ENCODE measurements at regions not wholly inside any gene's neighbourhood (a gene's known extent, or its start where the extent isn't known, plus 50 kb on each side); places are given as distances from the start of the nearest gene placed in this dataset.

- Histone ChIP-seq H3K27me3 (ENCODE audit: control insufficient read depth in 2 of 2, insufficient read depth in 2 of 2, low read length in 2 of 2) (no peaks in the 10 kb centered on the region), H2AFZ (ENCODE audit: low read depth, low read length) (no peak overlapping the region), H3K4me3 (replicated peaks in 1 of 3; ENCODE audit: insufficient read depth in 1 of 3, low read depth in 1 of 3, low read length in 3 of 3) (no peak overlapping the region), H3K9me1 (replicated peaks; ENCODE audit: control insufficient read depth, extremely low read depth, insufficient read depth, low read length) (no peaks in the 10 kb centered on the region), H4K20me1 (replicated peaks; ENCODE audit: control insufficient read depth, extremely low read depth, insufficient read depth, low read length) (no peaks in the 10 kb centered on the region), H3K4me1 (ENCODE audit: control insufficient read depth, extremely low read depth, insufficient read depth, low read length) (no peaks in the 10 kb centered on the region), H3K4me2 (ENCODE audit: insufficient read depth, low read length) (no peak overlapping the region), H3K9ac (replicated peaks; ENCODE audit: extremely low read depth, insufficient read depth, low read length) (no peak overlapping the region), H3K36me3 (ENCODE audit: control insufficient read depth in 2 of 2, extremely low read depth in 1 of 2, insufficient read depth in 2 of 2, low read length in 2 of 2) (no peaks in the 10 kb centered on the region), H3K27ac (ENCODE audit: insufficient read depth, low read depth, low read length) (no peak overlapping the region), H3K9me3 (replicated peaks; ENCODE audit: control insufficient read depth, insufficient read depth, low read length) (no peaks in the 10 kb centered on the region), H3K79me2 (ENCODE audit: control insufficient read depth, insufficient read depth, low read length) (no peaks in the 10 kb centered on the region)
- ChIA-PET POLR2A (no interaction called here), CTCF (no interaction called here)
- no TSS peak for BruUV-seq (replicated peaks)
- dilution Hi-C loops (cut with MboI; ENCODE audit: extremely low pct_ligation_motif_present, low sequenced_read_pairs) (no loop called here), intact Hi-C loops (cut with micrococcal nuclease) (no loop called here)
- TF ChIP-seq MYC (IDR thresholded peaks at IDR 0.05; ENCODE audit: low read depth, low read length) = no peak
- no peak for TF ChIP-seq POLR2AphosphoS5 (IDR thresholded peaks at IDR 0.05; ENCODE audit: insufficient read depth, low read depth, low read length)
- no peak for TF ChIP-seq MAX (IDR thresholded peaks at IDR 0.05; ENCODE audit: insufficient read depth, insufficient read length)
- no peak for TF ChIP-seq CTCF (IDR thresholded peaks at IDR 0.05; ENCODE audit: extremely low read depth in 1 of 2, insufficient read depth in 1 of 2, low read depth in 1 of 2, low read length in 2 of 2)
- no peak for TF ChIP-seq FOS (IDR thresholded peaks at IDR 0.05; ENCODE audit: borderline replicate concordance, insufficient read depth, low read length)
- TF ChIP-seq EZH2 (IDR thresholded peaks at IDR 0.05; ENCODE audit: borderline replicate concordance, low read depth, low read length, severe bottlenecking) = no peak
- no peak for TF ChIP-seq JUN (IDR thresholded peaks at IDR 0.05; ENCODE audit: borderline replicate concordance, insufficient read depth, insufficient read length, low read depth)
- no peak for TF ChIP-seq GATA2 (IDR thresholded peaks at IDR 0.05; ENCODE audit: insufficient read depth, insufficient read length, low read depth, low read length)
- no peak for TF ChIP-seq POLR2A (IDR thresholded peaks at IDR 0.05; ENCODE audit: low read depth, low read length)
- DNase-seq (ENCODE audit: low read depth, low spot score) = no peak
- no peak for FAIRE-seq
Measured at GRCh38 chr11:92131289-92131865, 93.2 kb upstream of the FAT3 start.

Data from endothelial cell of umbilical vein (primary cell).